GM12864 (cell line): ENCODE measurements at regions not wholly inside any gene's neighbourhood (a gene's known extent, or its start where the extent isn't known, plus 50 kb on each side); places are given as distances from the start of the nearest gene placed in this dataset.
"Not testable (repeated sequence)": the region's sequence is repeated elsewhere in the genome, so short reads cannot be mapped to it uniquely, and the experiment has no call there.

Experiments
- DNase-seq: peaks from one replicate; pipeline ENCODE4 v3.0.0-alpha.2; 2011; ENCODE audit warnings: low read depth
- H3K4me3 ChIP-seq: 2 replicates; pipeline ENCODE4 v1.5.1; 2011; ENCODE audit warnings: mild to moderate bottlenecking, low read depth, low read length, control low read depth
- CTCF ChIP-seq: IDR thresholded peaks from 2 replicates; pipeline ENCODE4 v1.5.1; 2011; ENCODE audit warnings: low read depth, mild to moderate bottlenecking, moderate library complexity, low read length, control low read depth, inconsistent platforms; ENCODE audit errors: missing control alignments

DNA sequence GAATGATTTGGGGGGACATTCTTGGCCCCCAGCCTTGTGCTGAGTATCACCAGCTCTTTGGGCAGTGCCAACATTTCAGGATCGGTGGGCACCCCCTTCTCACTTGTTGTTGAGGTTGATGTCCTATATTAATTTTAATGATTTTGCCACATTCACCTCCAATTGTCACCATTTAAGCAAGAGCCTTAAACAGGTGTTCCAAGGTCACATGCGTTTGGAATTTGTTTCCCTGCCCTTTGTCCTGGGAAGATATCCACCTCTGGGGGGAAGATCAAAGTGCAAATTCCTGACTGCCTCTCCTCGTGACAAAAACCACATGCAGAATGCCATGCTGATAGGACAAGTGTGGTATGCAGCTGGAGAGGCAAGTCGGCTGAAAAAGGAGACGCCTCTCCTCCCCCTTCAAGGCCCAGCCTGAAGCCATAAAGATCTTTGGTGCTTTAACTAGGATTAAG lies 72.5 kb upstream of the ID2 start:
- H3K4me3 ChIP-seq, result no peak overlapping the region
- DNase-seq, result no peak
- TF ChIP-seq CTCF, result no peak

DNA sequence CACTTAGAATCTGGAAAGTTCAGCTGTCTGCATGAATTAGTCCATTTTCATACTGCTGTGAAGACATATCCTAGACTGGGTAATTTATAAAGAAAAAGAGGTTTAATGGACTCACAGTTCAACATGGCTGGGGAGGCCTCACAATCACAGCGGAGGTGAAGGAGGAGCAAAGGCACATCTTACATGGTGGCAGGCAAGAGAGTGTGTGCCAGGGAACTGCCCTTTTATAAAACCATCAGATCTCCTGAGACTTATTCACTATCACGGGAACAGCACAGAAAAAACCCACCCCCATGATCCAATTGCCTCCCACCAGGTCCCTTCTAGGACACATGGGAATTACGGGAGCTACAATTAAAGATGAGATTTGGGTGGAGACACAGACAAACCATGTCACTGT lies 71.1 kb upstream of the ID2 start:
- not testable (repeated sequence) for H3K4me3 ChIP-seq, DNase-seq

DNA sequence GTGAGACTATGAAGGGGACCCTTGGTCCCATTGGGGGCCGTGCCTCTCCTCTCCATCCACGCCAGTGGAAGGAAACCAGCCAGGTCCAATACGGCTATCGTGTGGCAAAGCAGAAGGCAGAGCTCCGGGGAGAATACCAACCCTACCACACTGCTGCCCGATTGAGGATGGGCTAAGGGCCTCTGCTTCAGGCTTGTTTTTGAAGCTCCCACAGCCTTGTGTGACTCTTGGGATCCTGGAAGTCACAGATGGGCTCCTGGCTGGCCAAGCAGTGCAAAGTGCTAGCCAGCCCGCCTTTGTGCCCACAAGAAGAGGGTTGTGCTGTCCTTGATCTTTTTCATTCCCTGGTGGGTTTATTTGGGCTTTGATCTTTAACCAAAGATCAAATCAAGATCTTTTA lies 70.6 kb upstream of the ID2 start:
- TF ChIP-seq CTCF, result no peak
- DNase-seq, result no peak
- no peak overlapping the region for H3K4me3 ChIP-seq

GRCh38 chr2:8611700-8612099 lies 70.2 kb upstream of the ID2 start:
- no peak for TF ChIP-seq CTCF
- H3K4me3 ChIP-seq, result no peak overlapping the region
- DNase-seq, result no peak

GRCh38 chr2:8612734-8613179 lies 69.1 kb upstream of the ID2 start:
- no peak for DNase-seq
- no peak overlapping the region for H3K4me3 ChIP-seq
- TF ChIP-seq CTCF, result no peak

DNA sequence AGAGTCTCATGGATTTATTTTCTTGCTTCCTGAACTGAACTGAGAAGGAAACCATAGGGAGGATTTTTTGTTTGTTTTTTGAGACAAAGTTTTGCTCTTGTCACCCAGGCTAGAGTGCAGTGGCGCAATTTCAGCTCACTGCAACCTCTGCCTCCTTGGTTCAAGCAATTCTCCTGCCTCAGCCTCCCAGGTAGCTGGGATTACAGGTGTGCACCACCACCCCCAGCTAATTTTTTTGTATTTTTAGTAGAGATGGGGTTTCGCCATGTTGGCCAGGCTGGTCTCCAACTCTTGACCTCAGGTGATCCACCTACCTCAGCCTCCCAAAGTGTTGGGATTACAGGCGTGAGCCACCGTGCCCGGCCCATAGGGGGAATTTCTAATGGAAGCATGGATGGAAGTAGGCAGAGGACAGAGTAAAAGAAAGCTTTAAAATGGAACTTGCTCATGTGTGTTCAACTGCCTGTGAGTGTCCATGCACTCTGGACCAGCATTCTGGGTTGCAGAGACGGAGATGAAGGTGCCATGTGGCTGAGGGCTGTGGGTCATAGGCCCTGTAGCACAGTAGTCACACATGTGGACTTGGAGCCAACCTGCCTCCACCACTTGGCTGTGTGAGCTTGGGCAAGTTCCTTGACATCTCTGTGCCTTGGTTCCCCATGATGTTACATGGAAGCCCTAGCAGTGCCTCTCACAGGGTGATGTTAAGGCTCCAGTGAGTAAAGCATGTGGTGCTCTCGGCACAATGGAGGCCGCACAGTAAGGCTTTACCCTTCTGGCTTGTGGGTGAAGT lies 68.5 kb upstream of the ID2 start:
- not testable (repeated sequence) for H3K4me3 ChIP-seq, DNase-seq

DNA sequence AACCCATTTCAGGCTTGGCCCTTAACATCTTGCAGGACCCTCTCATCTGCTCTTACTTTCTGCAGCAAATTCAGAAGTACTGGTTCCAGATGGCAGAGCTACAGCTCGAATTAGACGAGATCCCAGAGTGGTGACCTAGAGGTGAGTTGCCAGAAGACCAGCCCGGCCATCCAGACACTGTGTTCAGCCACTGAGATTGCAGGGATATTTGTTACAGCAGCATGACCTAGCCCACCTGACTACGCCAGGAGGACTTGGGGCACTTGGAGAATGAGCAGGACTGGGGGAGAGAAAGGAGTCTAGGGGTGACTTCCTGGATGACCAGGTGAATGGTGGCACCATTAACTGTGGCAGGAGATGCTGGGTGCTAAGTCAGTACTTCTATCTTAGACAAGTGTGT lies 67.2 kb upstream of the ID2 start:
- H3K4me3 ChIP-seq, result no peak overlapping the region
- no peak for DNase-seq
- no peak for TF ChIP-seq CTCF

DNA sequence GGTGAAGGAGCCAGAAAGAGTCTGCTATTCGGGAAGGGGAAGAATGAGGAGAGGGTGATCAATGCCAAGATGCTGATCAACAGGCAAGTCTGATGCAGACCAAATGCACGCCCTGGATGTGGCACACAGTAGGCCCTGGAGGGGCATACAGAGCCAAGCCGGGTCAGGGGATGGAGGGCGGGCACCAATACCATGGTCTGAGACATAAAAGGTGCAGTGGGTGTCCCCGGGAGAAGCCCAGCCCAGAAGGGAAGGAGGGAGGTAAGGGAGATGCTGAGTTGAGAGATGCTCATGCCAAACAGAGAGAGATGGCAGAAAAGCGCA lies 66.6 kb upstream of the ID2 start:
- no peak overlapping the region for H3K4me3 ChIP-seq
- no peak for TF ChIP-seq CTCF
- no peak for DNase-seq
